Natural killer cell (primary cell): ENCODE measurements at regions not wholly inside any gene's neighbourhood (a gene's known extent, or its start where the extent isn't known, plus 50 kb on each side); places are given as distances from the start of the nearest gene placed in this dataset.
"Not testable (repeated sequence)": the region's sequence is repeated elsewhere in the genome, so short reads cannot be mapped to it uniquely, and the experiment has no call there.

Experiments used
- ATAC-seq, 3 donors: fragments of 150-1000 bp in 2 of 3; fragments of 200-7000 bp in 1 of 3; cut with Tn5 transposase; 1 replicate in 1 of 3; 2 replicates in 2 of 3; pipeline ENCODE4 v1.10.0; 2021; ENCODE audit warnings: mild to moderate bottlenecking in 2 of 3, moderate library complexity in 2 of 3
- DNase-seq, 2 donors: peaks; one replicate each; pipeline versions ENCODE4 v3.0.0 to v3.0.0-alpha.2; 2013 to 2021; ENCODE audit warnings: mixed read lengths in 1 of 2
- H3K27ac ChIP-seq: one replicate; pipeline ENCODE4 v1.5.1; 2013; ENCODE audit warnings: mild to moderate bottlenecking, low read length
- H3K27me3 ChIP-seq: one replicate; pipeline ENCODE4 v1.6.1; 2013; ENCODE audit warnings: low read length; ENCODE audit not compliant: control insufficient read depth, insufficient read depth
- H3K36me3 ChIP-seq: one replicate; pipeline ENCODE4 v1.6.1; 2013; ENCODE audit warnings: low read length; ENCODE audit not compliant: control insufficient read depth, insufficient read depth
- H3K4me1 ChIP-seq: one replicate; pipeline ENCODE4 v1.6.1; 2013; ENCODE audit warnings: low read length; ENCODE audit not compliant: control insufficient read depth, insufficient read depth
- H3K4me3 ChIP-seq: one replicate; pipeline ENCODE4 v1.5.1; 2013; ENCODE audit warnings: low read length
- H3K9me3 ChIP-seq: one replicate; pipeline ENCODE4 v1.6.1; 2013; ENCODE audit warnings: low read length; ENCODE audit not compliant: control insufficient read depth, insufficient read depth
- H3K27ac Mint-ChIP-seq, 2 donors: one replicate each; pipeline ENCODE4 v1.8.0; 2022; ENCODE audit warnings: mild to moderate bottlenecking in 2 of 2, mixed read lengths in 2 of 2, moderate library complexity in 1 of 2
- H3K27me3 Mint-ChIP-seq, 2 donors: one replicate each; pipeline ENCODE4 v1.8.0; 2022; ENCODE audit warnings: low read depth in 2 of 2, mixed read lengths in 2 of 2
- H3K36me3 Mint-ChIP-seq: one replicate; pipeline ENCODE4 v1.8.0; 2022; ENCODE audit warnings: mixed read lengths
- H3K4me1 Mint-ChIP-seq, 2 donors: one replicate each; pipeline ENCODE4 v1.8.0; 2022; ENCODE audit warnings: mixed read lengths in 2 of 2
- H3K4me3 Mint-ChIP-seq: one replicate; pipeline ENCODE4 v1.8.0; 2022; ENCODE audit warnings: mild to moderate bottlenecking, moderate library complexity, mixed read lengths
- H3K9me3 Mint-ChIP-seq, 2 donors: one replicate each; pipeline ENCODE4 v1.8.0; 2022; ENCODE audit warnings: mixed read lengths in 2 of 2
- WGBS: methylation state at CpG from one replicate; pipeline ENCODE4 v1.1.7; 2013; ENCODE audit warnings: missing lambda C conversion rate; ENCODE audit not compliant: insufficient coverage; 5-methylcytosine and 5-hydroxymethylcytosine counted together
- intact Hi-C: fragments of 100-400 bp; cut with micrococcal nuclease; formaldehyde crosslinking; loops from one replicate; pipeline ENCODE4 v1.14.2; 2022
- TF ChIP-seq, protein P1 (sequence below): fragments of 200-600 bp; IDR thresholded peaks from one replicate; pipeline ENCODE4 v1.8.0; 2022; ENCODE audit warnings: antibody characterized with exemption

DNA sequence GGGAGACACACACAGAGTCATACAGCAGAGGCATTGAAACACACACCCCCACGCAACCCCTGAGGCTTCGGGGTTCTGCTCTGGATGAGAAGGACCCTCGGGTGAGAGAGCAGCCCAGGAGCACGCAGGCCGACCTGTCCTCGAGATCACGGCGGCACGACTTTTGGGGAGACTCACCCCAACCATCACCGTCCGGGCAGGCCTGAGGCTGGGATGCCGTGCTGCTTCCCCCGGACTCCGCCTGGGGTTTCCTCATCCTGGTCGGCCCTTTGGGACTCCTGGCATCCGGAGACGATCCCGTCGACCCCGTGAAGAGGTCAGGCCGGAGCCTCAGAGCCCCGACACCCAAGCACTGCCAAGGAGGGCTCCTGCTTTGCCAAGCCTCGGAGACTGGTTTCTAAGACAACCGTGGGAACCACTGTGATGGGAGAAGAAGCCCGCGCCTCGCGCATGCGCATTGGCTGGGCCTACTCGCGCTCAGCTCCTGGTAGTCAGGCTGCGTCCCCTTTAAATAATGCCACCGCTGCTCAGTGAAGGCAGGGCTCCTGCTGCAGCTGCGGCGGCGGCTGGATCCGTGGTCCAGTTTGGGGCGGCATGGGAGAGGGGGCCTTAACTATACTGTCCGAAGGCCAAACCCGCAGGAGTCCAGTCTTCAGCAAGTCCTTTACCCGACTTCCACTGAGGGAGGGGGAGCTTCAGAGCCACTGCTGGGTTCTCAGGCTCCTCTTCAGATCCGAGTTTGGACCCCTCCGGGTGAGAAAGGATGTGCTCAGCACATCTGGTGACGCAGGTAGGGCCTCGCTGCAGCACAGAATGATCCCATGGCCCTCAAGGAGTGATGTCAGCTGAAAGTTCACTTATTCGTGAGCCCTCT is 171.4 kb upstream of the ZNF337 start:
- peaks cover 31 to 51% of the 10 kb centered on the region in 2 donors for H3K4me1 Mint-ChIP-seq
- intact Hi-C loops: no loop called here
- ATAC-seq: peak; percentile 76 to 83 (median 81)

DNA sequence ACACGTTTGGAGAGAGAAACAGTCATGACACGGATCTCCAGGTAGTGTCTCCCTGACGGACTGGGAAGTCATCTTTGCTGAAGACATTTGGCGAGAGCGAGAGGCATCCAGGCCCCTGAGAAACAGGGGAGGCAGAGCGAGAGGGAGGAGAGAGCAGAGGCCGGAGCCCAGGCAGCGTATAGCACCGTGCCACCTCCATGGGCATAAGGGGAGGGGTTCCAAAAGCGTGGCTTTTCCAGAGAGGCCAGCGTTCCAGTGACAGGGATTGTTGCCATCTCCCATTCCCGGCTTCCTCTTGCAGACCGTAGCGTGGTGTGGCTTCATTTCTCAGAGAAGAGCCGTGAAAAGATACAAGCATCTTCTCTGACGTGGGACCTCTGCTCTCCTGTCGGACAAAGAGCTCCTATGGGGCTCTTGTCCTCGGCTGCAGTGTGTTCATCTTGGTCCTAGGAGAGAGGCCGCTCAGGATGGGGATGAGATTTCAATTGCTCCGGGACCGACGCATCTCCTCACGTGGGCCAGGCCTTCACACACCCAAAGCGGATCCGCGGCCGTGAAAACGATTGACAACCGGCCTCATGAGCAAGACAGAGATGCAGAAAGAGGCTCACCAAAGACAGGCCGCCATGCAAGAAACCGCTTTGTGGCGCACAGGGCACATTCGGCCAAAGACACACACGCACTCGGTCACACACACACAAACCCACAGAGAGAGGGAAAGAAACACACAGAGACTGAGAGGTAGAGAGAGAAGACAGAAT is 170.5 kb upstream of the ZNF337 start:
- H3K27ac Mint-ChIP-seq, H3K36me3 Mint-ChIP-seq, H3K9me3 Mint-ChIP-seq, H3K9me3 ChIP-seq, H3K4me3 ChIP-seq, DNase-seq, H3K27ac ChIP-seq, H3K36me3 ChIP-seq, intact Hi-C loops, ATAC-seq: not testable (repeated sequence)
- H3K4me3 Mint-ChIP-seq: peak overlapping the region; percentile 62
- peaks cover 53 to 61% of the 10 kb centered on the region in 2 donors for H3K27me3 Mint-ChIP-seq
- peaks cover 14% of the 10 kb centered on the region for H3K27me3 ChIP-seq
- H3K4me1 ChIP-seq: peaks cover 46% of the 10 kb centered on the region
- H3K4me1 Mint-ChIP-seq: peaks cover 38 to 59% of the 10 kb centered on the region in 2 donors
- WGBS: 84% methylated on average over 33 of the region's 35 CpGs

More for the DNA sequence above, 171.4 kb upstream of the ZNF337 start:
- no peaks in the 10 kb centered on the region for H3K36me3 ChIP-seq
- Mint-ChIP-seq H3K36me3 (no peaks in the 10 kb centered on the region), H3K27ac (peak overlapping the region in 1 of 2 donors; percentile 27), H3K27me3 (peaks cover 46 to 61% of the 10 kb centered on the region in 2 donors), H3K9me3 (no peaks in the 10 kb centered on the region), H3K4me3 (peak overlapping the region; percentile 62)
- H3K9me3 ChIP-seq: no peaks in the 10 kb centered on the region
- peak; percentile 59 to 82 for DNase-seq
- no peak overlapping the region for H3K27ac ChIP-seq
- peaks cover 14% of the 10 kb centered on the region for H3K27me3 ChIP-seq
- 26% methylated on average over 46 of the region's 46 CpGs for WGBS
- H3K4me1 ChIP-seq: peaks cover 38% of the 10 kb centered on the region
- TF ChIP-seq, protein P1, sequence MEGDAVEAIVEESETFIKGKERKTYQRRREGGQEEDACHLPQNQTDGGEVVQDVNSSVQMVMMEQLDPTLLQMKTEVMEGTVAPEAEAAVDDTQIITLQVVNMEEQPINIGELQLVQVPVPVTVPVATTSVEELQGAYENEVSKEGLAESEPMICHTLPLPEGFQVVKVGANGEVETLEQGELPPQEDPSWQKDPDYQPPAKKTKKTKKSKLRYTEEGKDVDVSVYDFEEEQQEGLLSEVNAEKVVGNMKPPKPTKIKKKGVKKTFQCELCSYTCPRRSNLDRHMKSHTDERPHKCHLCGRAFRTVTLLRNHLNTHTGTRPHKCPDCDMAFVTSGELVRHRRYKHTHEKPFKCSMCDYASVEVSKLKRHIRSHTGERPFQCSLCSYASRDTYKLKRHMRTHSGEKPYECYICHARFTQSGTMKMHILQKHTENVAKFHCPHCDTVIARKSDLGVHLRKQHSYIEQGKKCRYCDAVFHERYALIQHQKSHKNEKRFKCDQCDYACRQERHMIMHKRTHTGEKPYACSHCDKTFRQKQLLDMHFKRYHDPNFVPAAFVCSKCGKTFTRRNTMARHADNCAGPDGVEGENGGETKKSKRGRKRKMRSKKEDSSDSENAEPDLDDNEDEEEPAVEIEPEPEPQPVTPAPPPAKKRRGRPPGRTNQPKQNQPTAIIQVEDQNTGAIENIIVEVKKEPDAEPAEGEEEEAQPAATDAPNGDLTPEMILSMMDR: no peak
- H3K4me3 ChIP-seq: peak overlapping the region; percentile 42

DNA sequence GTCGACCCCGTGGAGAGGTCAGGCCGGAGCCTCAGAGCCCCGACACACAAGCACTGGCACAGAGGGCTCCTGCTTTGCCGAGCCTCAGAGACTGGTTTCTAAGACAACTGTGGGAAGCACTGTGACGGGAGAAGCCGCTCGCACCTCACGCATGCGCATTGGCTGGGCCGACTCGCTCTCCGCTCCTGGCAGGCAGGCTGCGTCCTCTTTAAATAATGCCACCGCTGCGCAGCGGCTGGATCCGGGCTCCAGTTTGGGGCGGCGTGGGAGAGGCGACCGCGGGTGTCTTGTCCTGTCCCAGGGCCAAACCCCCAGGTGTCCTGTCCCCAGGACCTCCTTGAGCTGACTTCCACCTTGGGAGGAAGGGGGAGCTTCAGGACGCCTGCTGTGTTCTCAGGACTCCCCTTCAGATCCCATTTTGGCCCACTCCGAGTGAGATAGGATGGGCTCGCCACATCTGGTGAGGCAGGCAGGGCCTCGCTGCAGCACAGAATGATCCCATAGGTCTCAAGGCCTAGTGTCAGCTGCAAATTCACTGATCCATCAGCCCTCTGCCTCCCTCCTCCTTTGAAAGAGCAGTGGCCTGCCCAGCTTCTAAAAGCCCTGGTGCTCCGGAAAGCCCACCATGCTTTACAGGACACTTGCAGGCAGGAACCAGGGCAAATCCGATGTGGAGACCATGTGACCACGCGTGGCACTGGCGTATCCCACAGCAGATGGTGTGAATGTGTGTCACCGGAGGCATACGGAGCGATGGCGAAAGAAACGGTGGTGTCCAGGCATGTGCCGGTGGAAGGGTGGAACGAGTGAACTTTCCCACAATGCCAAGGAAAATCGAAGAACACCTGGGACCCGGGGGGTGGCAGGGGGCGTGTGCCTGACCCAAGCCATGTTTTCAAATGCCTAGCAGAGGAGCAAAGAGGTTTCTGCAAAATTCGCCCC is 169.3 kb upstream of the ZNF337 start:
- ATAC-seq: peak in 2 of 3 donors; percentile 26 to 30

DNA sequence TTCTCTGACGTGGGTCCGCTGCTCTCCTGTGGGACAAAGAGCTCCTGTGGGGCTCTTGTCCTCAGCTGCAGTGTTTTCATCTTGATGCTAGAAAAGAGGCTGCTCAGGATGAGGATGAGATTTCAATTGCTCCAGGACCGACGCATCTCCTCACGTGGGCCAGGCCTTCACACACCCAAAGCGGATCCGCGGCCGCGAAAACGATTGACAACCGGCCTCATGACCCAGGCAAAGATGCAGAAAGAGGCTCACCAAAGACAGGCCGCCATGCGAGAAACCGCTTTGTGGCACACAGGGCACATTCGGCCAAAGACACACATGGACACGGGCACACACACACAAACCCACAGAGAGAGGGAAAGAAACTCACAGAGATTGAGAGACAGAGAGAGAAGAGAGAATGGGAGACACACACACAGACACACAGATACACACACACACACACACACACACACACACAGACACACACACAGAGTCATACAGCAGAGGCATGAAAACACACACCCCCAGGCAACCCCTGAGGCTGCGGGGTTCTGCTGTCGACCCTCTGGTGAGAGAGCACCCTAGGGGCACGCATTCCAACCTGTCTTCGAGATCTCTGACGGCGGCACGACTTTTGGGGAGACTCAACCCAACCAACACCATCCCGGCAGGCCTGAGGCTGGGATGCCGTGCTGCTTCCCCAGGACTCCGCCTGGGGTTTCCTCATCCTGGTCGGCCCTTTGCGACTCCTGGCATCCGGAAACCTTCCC is 168.5 kb upstream of the ZNF337 start:
- H3K27ac ChIP-seq, H3K9me3 ChIP-seq, H3K9me3 Mint-ChIP-seq, ATAC-seq, intact Hi-C loops, H3K36me3 Mint-ChIP-seq, H3K36me3 ChIP-seq: not testable (repeated sequence)
- H3K27me3 ChIP-seq: peaks cover 23% of the 10 kb centered on the region
- H3K4me1 ChIP-seq: peaks cover 65% of the 10 kb centered on the region
- peak overlapping the region; percentile 2 to 12 for H3K27ac Mint-ChIP-seq
- H3K4me1 Mint-ChIP-seq: peaks cover 53 to 79% of the 10 kb centered on the region in 2 donors
- peak overlapping the region; percentile 67 for H3K4me3 Mint-ChIP-seq
- 61% methylated on average over 29 of the region's 30 CpGs for WGBS
- H3K4me3 ChIP-seq: peak overlapping the region; percentile 6
- peak in 1 of 2 donors; percentile 15 for DNase-seq
- peaks cover 67 to 68% of the 10 kb centered on the region in 2 donors for H3K27me3 Mint-ChIP-seq

More for the DNA sequence above, 169.3 kb upstream of the ZNF337 start:
- Mint-ChIP-seq H3K9me3 (no peaks in the 10 kb centered on the region), H3K4me3 (peak overlapping the region; percentile 67), H3K27ac (peak overlapping the region; percentile 2 to 12), H3K36me3 (no peaks in the 10 kb centered on the region), H3K4me1 (peaks cover 44 to 71% of the 10 kb centered on the region in 2 donors), H3K27me3 (peaks cover 60 to 61% of the 10 kb centered on the region in 2 donors)
- WGBS: 33% methylated on average over 43 of the region's 43 CpGs
- DNase-seq: peak; percentile 60 to 86
- Histone ChIP-seq H3K36me3 (no peaks in the 10 kb centered on the region), H3K4me3 (peak overlapping the region; percentile 6), H3K27ac (no peak overlapping the region), H3K27me3 (peaks cover 17% of the 10 kb centered on the region), H3K9me3 (no peaks in the 10 kb centered on the region), H3K4me1 (peaks cover 57% of the 10 kb centered on the region)
- TF ChIP-seq, protein P1: no peak
- intact Hi-C loops: no loop called here
